GM18505 (cell line): ENCODE measurements at regions not wholly inside any gene's neighbourhood (a gene's known extent, or its start where the extent isn't known, plus 50 kb on each side); places are given as distances from the start of the nearest gene placed in this dataset.

Experiments used
- ATAC-seq: cut with Tn5 transposase; IDR thresholded peaks from one replicate; pipeline ENCODE4 v1.9.1; 2021; ENCODE audit not compliant: unreplicated experiment
- POLR2A ChIP-seq: IDR thresholded peaks from 4 replicates; pipeline ENCODE4 v1.6.1; 2011; ENCODE audit warnings: borderline replicate concordance; ENCODE audit not compliant: insufficient read depth, insufficient read length; ENCODE audit errors: extremely low read depth

GRCh38 chr2:177138823-177139222 lies 73.8 kb upstream of the HNRNPA3 start:
- no peak for ATAC-seq
- no peak for TF ChIP-seq POLR2A

GRCh38 chr2:177141866-177142265 lies 70.7 kb upstream of the HNRNPA3 start:
- ATAC-seq, result no peak
- TF ChIP-seq POLR2A, result no peak

DNA sequence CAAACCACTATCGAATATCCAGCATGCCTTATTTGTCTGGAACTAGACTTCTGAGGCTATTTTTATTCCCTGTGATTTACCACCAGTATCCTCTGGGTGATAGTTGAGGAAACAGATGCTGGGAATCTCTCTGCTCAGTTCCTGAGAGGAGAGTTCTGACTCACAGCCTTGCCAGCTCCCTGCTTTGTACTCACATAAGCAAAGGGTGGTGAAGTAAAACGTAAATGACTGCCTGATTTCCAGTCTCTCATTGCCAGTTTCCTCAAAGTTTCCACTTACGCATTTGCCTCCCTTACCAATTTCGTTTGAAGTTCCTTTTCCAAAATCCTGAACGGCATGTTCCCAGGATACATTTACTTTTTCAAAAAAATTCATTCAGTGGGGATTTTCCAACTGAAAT lies 69.2 kb upstream of the HNRNPA3 start:
- no peak for TF ChIP-seq POLR2A
- no peak for ATAC-seq

- ATAC-seq, result peak; percentile 53
- no peak for TF ChIP-seq POLR2A
Observed at GRCh38 chr2:177147093-177147694, 65.4 kb upstream of the HNRNPA3 start.

GRCh38 chr2:177147834-177148445 lies 64.7 kb upstream of the HNRNPA3 start:
- no peak for ATAC-seq
- no peak for TF ChIP-seq POLR2A

DNA sequence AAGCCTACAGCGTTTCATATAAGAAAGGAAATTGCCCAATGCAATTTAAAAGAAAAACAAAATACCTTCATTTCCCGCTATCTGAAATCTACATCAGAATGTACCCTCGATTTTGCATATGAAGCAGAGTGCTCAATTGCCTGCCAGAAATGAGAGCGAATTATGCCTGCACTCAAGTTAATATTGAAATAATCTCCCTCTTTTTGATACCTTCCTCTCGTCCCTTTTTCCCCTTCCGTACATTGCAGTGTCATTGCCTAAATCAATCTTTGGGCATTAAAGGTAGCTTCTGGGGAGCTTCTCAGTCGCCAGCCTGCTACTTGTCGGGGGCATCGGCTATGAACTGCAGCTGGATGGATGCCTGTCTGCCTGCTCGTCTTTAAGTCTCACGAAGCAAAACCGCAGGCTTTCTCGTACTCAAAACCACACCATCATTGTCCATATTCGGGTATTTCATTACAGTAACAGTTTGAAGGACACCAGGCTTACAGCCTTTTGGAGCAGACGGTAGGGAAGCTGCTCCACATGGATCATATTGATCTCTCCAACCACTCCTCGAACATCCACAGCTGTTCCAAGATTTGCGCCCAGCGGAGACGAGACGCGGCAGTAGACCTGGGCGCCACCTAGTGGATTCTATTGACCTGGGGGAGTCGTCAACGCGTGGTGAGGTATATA lies 64.0 kb upstream of the HNRNPA3 start:
- TF ChIP-seq POLR2A, result no peak
- ATAC-seq, result peak; percentile 81

DNA sequence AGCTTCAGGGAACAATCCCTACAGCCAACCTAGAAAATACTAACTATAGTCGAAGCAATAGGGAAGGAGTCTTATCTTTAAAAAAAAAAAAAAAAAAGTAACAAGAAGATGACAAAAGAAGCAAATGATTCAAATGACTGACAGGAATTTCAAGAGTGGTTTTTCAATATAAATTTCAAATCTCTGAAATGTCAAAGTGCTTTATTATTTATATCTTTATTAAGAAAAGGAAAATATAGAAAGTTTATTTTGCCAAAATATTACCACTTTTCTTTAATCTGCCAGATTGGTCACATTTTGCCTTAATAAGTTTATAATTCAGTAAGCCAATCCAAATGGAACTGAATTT lies 63.5 kb upstream of the HNRNPA3 start:
- no peak for TF ChIP-seq POLR2A
- ATAC-seq, result no peak

DNA sequence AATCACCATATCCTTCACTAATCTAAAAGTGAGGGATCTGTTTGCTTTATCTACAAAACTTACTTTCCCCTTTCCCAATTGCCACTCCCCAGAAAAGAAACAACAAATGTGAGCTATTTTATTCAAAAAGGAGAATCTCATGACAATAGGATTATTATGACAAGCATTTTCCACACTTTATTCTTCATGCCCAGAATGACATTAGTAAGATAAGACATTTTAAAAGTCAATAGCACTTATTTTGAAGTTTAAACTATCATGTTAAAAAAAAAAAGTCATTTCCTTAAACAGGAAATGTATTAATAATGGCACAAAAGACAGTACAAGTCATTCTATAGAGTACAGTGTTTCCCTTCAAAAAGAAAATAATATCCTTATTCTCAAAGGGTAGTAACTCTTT lies 58.8 kb upstream of the HNRNPA3 start:
- no peak for TF ChIP-seq POLR2A
- no peak for ATAC-seq

DNA sequence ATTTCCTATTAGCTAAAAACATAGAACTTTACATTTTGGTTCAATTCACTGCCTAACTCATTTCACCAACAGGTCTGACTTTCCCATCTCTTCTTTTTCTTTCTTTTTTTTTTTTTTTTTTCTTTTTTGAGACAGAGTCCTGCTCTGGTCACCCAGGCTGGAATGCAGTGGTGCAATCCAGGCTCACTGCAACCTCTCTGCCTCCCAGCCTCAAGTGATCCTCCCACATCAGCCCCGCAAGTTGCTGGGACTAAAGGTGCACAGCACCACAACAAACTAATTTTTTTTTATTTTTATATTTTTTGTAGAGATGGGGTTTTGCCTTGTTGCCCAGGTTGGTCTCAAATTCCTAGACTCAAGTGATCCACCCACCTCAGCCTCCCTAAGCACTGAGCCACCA lies 57.8 kb upstream of the HNRNPA3 start:
- no peak for ATAC-seq
- TF ChIP-seq POLR2A, result no peak

DNA sequence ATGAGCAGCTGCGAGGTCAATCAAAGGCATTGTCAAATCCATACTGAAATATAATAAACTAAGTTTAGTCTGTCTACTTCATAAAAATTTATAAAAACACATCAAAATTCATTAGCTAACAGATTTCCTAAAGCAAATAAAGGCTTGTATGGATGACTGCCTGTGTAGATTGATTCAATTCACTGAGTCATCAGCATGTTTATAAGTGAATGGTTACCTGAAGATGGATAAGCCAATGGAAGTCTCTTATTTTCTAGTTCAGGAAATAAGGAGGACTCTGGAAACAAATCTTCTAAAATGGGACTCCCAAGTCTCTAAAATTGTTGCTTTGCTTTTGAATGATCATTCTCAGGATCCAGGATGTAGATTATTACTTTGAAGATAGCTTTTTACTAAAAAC lies 57.0 kb upstream of the HNRNPA3 start:
- no peak for ATAC-seq
- TF ChIP-seq POLR2A, result no peak

- no peak for ATAC-seq
Observed at GRCh38 chr2:177161741-177162460, 50.7 kb upstream of the HNRNPA3 start.

More at GRCh38 chr2:177161741-177162460, 50.7 kb upstream of the HNRNPA3 start:
- TF ChIP-seq POLR2A, result no peak
